Gastrocnemius medialis (tissue), 4 donors: ENCODE measurements at regions not wholly inside any gene's neighbourhood (a gene's known extent, or its start where the extent isn't known, plus 50 kb on each side); places are given as distances from the start of the nearest gene placed in this dataset.

Experiments used
- CTCF ChIP-seq, 5 experiments: fragments of 450-650 bp in 3 of 5; fragments of 200-600 bp in 2 of 5; sonication (generic) in 2 of 5; IDR thresholded peaks in 4 of 5; conservative IDR thresholded peaks in 1 of 5; 1 replicate in 4 of 5; 2 replicates in 1 of 5; pipeline ENCODE4 v1.5.1; 2016 to 2019; ENCODE audit warnings: antibody characterized with exemption in 5 of 5, mild to moderate bottlenecking in 3 of 5, moderate library complexity in 3 of 5
- POLR2A ChIP-seq, 2 donors: fragments of 450-650 bp; IDR thresholded peaks; one replicate each; pipeline ENCODE4 v1.6.1; 2017; ENCODE audit warnings: antibody characterized with exemption in 2 of 2, mild to moderate bottlenecking in 2 of 2, moderate library complexity in 2 of 2

GRCh38 chr5:162209005-162209605 lies 141.5 kb downstream of the GABRG2 start:
- TF ChIP-seq CTCF (IDR thresholded peaks at IDR 0.05 in 4 of 5, conservative IDR thresholded peaks at IDR 0.05 in 1 of 5), result peak in 1 of 5 experiments; percentile 30
- TF ChIP-seq POLR2A (IDR thresholded peaks at IDR 0.05), result no peak
